Progenitor cell of endocrine pancreas (in vitro differentiated cells): ENCODE measurements at regions not wholly inside any gene's neighbourhood (a gene's known extent, or its start where the extent isn't known, plus 50 kb on each side); places are given as distances from the start of the nearest gene placed in this dataset.

Experiments used
- DNase-seq: peaks from one replicate; pipeline ENCODE4 v3.0.0; 2021; ENCODE audit warnings: low spot score; ENCODE audit not compliant: unreplicated experiment
- H3K27ac Mint-ChIP-seq: 2 replicates; pipeline ENCODE4 v1.8.0; 2021; ENCODE audit warnings: mild to moderate bottlenecking, moderate library complexity, mixed read lengths
- H3K27me3 Mint-ChIP-seq: 2 replicates; pipeline ENCODE4 v1.8.0; 2021; ENCODE audit warnings: mixed read lengths
- H3K36me3 Mint-ChIP-seq: 2 replicates; pipeline ENCODE4 v1.8.0; 2022; ENCODE audit warnings: mixed read lengths; ENCODE audit not compliant: insufficient read depth
- H3K4me1 Mint-ChIP-seq: 2 replicates; pipeline ENCODE4 v1.8.0; 2021; ENCODE audit warnings: low read depth, mixed read lengths
- H3K4me3 Mint-ChIP-seq: 2 replicates; pipeline ENCODE4 v1.8.0; 2021; ENCODE audit warnings: low read depth, mild to moderate bottlenecking, moderate library complexity, mixed read lengths
- H3K9me3 Mint-ChIP-seq: 2 replicates; pipeline ENCODE4 v1.8.0; 2021; ENCODE audit warnings: low read depth, mixed read lengths
- TF ChIP-seq, protein P1 (sequence below): fragments of 200-600 bp; sonication (generic); IDR thresholded peaks from one replicate; pipeline ENCODE4 v1.5.0; 2021; ENCODE audit warnings: antibody characterized with exemption, mild to moderate bottlenecking; ENCODE audit not compliant: unreplicated experiment

DNA sequence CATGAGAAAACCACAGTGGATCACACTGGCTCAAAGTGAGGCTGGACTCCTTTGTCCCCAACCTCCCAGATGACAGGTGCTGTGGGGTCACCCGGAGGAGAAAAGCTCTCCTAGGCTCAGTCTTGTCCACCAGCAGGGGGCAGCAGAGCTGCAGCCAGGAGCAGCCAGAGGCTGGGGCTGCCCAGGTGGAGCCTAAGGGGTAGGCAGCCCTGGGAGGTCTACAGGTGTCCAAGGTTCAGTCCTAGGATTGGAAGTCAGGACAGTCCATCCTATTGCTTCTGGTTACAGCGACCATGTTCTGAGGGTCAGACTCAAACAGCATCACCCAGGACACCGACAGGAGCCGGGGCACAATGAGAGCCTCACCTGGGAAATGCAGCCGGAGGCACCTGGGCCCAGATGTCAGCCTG, 77.6 kb upstream of the IGLL5 start:
- Mint-ChIP-seq H3K4me3 (no peak overlapping the region), H3K27ac (no peak overlapping the region), H3K27me3 (peaks cover 12% of the 10 kb centered on the region), H3K9me3 (no peaks in the 10 kb centered on the region), H3K4me1 (peaks cover 18% of the 10 kb centered on the region), H3K36me3 (no peaks in the 10 kb centered on the region)
- DNase-seq = peak; percentile 63
- TF ChIP-seq, protein P1, sequence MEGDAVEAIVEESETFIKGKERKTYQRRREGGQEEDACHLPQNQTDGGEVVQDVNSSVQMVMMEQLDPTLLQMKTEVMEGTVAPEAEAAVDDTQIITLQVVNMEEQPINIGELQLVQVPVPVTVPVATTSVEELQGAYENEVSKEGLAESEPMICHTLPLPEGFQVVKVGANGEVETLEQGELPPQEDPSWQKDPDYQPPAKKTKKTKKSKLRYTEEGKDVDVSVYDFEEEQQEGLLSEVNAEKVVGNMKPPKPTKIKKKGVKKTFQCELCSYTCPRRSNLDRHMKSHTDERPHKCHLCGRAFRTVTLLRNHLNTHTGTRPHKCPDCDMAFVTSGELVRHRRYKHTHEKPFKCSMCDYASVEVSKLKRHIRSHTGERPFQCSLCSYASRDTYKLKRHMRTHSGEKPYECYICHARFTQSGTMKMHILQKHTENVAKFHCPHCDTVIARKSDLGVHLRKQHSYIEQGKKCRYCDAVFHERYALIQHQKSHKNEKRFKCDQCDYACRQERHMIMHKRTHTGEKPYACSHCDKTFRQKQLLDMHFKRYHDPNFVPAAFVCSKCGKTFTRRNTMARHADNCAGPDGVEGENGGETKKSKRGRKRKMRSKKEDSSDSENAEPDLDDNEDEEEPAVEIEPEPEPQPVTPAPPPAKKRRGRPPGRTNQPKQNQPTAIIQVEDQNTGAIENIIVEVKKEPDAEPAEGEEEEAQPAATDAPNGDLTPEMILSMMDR = peak; percentile 92

DNA sequence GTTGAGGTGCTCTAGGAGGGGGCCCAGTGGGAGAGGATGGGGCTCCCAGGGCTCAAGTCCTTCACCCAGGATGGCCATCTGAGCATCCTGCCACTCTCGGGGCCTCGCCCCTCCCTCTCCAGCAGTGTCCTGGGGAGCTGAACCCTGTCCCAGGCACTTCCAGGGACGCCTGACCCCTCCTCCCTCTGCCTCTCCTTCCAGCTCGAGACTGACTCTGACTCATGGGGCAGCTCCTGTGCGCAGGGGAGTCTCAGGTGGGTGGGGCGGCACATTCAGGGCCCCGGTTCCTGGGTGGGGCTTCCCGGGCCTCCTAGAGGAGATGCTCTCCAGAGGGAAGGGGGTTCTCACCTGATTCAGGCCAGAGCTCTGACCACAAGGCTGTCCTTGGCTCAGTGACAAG, 77.1 kb upstream of the IGLL5 start:
- TF ChIP-seq, protein P1 = no peak
- Mint-ChIP-seq H3K36me3 (no peaks in the 10 kb centered on the region), H3K27ac (no peak overlapping the region), H3K9me3 (no peaks in the 10 kb centered on the region), H3K27me3 (peaks cover 12% of the 10 kb centered on the region), H3K4me3 (no peak overlapping the region), H3K4me1 (peaks cover 18% of the 10 kb centered on the region)
- no peak for DNase-seq

DNA sequence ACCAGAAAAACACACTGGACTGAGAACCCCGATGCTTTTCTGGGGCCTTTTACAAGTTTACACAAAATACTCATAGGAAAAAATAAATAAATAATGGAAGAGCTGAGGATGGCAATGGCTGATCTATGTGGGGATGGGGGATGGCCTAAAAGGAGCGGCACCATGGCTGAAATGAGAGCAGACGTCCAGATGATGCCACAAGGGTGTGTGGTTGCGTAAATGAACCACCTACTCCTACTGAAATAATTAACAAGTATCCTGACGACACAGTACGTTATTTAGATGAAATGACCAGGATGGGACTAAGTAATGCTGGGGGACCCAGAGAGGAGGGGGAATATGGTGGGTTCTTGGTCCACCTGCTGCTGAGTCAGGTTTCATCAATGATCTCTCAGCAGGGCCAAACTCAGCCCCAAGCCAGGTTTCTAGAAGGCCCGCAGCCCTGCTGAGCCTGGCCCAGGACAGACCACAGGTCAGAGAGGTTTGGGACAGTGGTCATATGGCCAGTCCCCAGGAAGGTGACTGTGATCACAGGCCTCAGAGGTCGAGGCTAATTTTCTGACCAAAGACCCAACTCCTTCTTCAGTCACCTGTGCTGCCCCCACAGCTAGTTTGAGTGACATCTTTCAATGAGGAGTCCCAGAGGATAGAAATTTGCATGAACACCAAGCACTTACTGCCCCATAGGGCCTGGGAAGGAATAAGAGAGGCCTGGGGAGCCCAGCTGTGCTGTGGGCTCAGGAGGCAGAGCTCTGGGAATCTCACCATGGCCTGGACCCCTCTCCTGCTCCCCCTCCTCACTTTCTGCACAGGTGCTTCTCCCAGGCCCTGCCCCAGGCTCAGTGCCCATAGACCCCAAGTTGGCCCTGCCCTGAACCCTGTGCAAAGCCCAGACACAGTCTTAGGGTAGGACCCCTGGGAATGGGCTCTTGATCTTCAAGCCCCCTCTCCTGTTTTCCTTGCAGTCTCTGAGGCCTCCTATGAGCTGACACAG, 76.3 kb upstream of the IGLL5 start:
- Mint-ChIP-seq H3K27ac (no peak overlapping the region), H3K4me3 (no peak overlapping the region), H3K27me3 (peaks cover 17% of the 10 kb centered on the region), H3K9me3 (no peaks in the 10 kb centered on the region), H3K36me3 (no peaks in the 10 kb centered on the region), H3K4me1 (peaks cover 18% of the 10 kb centered on the region)
- TF ChIP-seq, protein P1 = no peak
- DNase-seq = no peak

DNA sequence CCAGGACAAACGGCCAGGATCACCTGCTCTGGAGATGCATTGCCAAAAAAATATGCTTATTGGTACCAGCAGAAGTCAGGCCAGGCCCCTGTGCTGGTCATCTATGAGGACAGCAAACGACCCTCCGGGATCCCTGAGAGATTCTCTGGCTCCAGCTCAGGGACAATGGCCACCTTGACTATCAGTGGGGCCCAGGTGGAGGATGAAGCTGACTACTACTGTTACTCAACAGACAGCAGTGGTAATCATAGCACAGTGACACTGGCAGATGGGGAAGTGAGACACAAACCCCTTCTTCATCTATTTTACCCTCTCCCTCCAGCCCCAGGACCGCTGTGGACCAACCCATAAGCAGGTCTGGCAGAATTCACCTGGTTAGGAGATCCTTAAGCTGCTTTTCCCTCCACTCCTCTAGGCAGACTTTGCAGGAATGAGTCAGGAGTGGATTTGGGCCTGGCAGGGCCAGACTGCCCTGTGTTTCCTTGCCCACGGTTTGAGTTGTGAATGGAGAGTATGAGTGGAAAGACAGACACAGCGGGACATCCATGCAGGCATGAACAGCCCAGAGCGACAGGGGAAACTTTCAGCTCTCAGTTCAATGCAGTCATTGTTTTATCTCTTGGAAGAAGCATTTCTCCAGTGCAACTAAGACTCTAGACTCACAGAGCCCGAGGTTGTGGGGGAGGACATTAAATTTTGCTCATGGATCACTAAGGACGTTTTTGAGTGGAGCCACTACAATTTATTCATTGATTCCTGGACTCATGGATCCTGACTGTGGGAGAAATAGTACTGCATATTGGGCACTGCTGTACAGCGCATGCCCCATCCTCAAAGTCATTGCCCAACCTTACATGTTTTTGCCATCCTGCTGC, 75.3 kb upstream of the IGLL5 start:
- H3K27me3 Mint-ChIP-seq = peaks cover 17% of the 10 kb centered on the region
- no peaks in the 10 kb centered on the region for H3K9me3 Mint-ChIP-seq
- TF ChIP-seq, protein P1 = no peak
- H3K27ac Mint-ChIP-seq = no peak overlapping the region
- DNase-seq = no peak
- no peak overlapping the region for H3K4me3 Mint-ChIP-seq
- H3K4me1 Mint-ChIP-seq = peaks cover 13% of the 10 kb centered on the region
- H3K36me3 Mint-ChIP-seq = no peaks in the 10 kb centered on the region
